GM10266 (cell line): ENCODE measurements at regions not wholly inside any gene's neighbourhood (a gene's known extent, or its start where the extent isn't known, plus 50 kb on each side); places are given as distances from the start of the nearest gene placed in this dataset.

ENCODE experiments used
- DNase-seq: peaks from one replicate; pipeline ENCODE4 v3.0.0; 2012; ENCODE audit errors: extremely low spot score
- CTCF ChIP-seq: IDR thresholded peaks from 2 replicates; pipeline ENCODE4 v1.5.1; 2012; ENCODE audit warnings: mild to moderate bottlenecking, low read depth; ENCODE audit not compliant: control insufficient read depth, insufficient read depth; ENCODE audit errors: missing control alignments

- no peak for DNase-seq
- no peak for TF ChIP-seq CTCF
These were observed 178.5 kb downstream of the SMAD6 start for GRCh38 chr15:66880380-66881155.

- DNase-seq = no peak
- no peak for TF ChIP-seq CTCF
These were observed 179.3 kb downstream of the SMAD6 start for GRCh38 chr15:66881173-66881905.

- no peak for TF ChIP-seq CTCF
- no peak for DNase-seq
These were observed 180.4 kb downstream of the SMAD6 start for GRCh38 chr15:66882251-66883020.

- no peak for DNase-seq
- no peak for TF ChIP-seq CTCF
These were observed 181.4 kb downstream of the SMAD6 start for GRCh38 chr15:66883284-66883911.

- DNase-seq = no peak
- TF ChIP-seq CTCF = no peak
These were observed 181.2 kb upstream of the SMAD3 start for GRCh38 chr15:66884115-66884622.

- no peak for TF ChIP-seq CTCF
- DNase-seq = no peak
These were observed 180.7 kb upstream of the SMAD3 start for GRCh38 chr15:66884661-66885237.
